Activated gamma-delta T cell treated with anti-CD3 and anti-CD28 coated beads, Interleukin-2, amount 50 U/mL, for 16 hours (primary cell): ENCODE measurements at regions not wholly inside any gene's neighbourhood (a gene's known extent, or its start where the extent isn't known, plus 50 kb on each side); places are given as distances from the start of the nearest gene placed in this dataset.
"Not testable (repeated sequence)": the region's sequence is repeated elsewhere in the genome, so short reads cannot be mapped to it uniquely, and the experiment has no call there.

Source experiments
- DNase-seq: peaks from one replicate; pipeline ENCODE4 v3.0.0-alpha.2; 2020; ENCODE audit warnings: low read depth

DNA sequence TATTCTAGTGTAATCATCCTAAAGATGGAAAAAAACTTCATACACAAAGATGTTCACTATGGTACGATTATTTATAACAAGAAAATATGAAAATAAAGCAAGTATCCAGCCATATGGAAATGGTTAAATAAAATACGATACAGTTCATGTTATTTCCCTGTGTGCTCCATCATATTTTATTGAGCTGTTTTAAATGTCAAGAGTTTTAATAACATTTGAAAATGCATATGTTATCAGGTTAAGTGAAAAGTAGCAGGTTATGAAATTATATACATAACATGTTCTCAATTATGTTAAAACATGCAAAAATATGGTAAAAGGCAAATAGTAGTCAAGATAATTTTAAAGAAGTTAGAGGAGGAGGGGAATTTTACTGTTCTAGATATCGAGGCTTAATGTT lies 192.0 kb downstream of the HNRNPD start:
- DNase-seq: no peak

GRCh38 chr4:82172186-82172585 lies 201.6 kb downstream of the HNRNPD start:
- DNase-seq: no peak

DNA sequence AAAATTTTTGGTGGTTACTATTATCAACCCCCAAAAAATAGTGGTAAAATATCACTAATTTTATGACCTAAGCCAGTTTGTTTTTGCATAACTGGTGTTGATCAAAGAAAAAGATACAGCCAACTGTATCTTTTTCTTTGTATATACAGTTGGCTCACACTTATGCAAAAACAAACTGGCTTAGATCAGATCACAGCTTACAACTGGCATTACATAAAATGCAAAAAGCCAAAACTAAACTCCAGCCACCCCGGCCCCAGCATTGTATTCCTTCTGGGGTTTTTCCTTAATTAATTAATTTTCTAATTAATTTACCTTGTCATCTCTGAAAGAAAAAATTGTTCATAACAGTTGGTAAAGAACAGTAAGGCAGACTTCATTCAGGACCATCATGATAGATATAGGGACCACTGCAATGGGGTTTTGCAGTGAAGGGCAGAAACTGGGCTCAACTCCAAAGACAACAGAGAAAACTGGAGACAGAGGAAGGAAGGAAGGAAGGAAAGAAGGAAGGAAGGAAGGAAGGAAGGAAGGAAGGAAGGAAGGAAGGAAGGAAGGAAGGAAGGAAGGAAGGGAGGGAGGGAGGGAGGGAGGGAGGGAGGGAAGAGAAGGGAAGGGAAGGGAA lies 202.1 kb downstream of the HNRNPD start:
- no peak for DNase-seq

DNA sequence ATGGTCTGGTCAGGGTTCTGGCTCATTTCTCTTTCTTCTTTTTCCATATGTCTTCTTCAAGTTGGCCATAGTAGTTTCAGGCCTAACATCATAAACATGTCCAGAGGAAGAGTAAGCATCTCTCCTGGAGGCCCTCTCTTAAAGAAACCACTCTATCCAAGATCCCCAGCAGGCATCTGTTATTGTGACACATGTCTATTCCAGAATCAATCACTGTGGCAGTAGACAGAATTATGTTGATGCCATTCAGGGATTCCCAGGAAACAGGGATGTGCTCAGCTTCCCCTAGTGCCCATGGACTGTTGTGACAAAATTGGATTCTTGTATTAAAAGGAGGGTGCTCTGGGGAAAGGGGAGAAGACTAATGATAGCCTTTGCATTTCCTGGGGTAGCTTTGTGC lies 224.0 kb downstream of the HNRNPD start:
- DNase-seq: no peak

GRCh38 chr4:82145850-82146249 lies 227.9 kb downstream of the HNRNPD start:
- no peak for DNase-seq

GRCh38 chr4:82140422-82140821 lies 233.4 kb downstream of the HNRNPD start:
- no peak for DNase-seq

DNA sequence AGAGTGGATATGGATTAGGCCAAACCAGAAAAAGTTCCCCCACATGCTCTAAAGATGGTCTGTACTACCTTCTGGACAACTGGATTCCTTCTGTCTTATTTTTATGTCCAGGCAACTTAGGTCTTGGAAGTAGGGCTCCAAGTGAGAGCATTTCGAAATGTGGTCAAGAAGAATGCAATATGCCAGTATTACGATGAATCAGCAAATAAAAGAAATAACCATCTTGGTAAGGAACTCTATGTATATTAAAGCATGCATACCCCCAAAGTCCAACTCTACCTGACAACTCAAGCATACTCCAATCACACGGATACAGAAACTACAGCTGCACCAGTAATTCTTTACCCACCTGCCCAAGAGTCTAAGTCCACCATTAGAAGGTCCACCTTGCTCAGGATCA lies 234.5 kb downstream of the HNRNPD start:
- DNase-seq: no peak

DNA sequence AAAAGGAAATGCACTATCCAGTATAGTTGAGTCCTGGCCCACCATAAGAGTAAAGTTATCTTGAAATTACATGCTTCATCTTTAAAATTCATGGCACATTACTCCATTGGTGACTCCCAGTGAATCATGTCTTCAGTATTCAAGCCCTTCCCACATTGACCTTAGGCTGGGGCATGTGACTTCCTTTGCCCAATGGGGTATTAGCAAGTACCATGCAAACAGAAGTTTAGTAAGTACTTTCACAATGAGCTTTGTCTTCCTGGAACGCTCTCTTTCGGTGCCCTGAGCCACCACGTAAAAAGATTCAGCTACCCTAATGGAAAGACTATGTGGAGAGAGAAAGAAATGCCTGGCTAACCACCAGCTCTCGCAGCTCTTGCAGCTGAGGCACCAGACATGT lies 235.4 kb downstream of the HNRNPD start:
- no peak for DNase-seq

DNA sequence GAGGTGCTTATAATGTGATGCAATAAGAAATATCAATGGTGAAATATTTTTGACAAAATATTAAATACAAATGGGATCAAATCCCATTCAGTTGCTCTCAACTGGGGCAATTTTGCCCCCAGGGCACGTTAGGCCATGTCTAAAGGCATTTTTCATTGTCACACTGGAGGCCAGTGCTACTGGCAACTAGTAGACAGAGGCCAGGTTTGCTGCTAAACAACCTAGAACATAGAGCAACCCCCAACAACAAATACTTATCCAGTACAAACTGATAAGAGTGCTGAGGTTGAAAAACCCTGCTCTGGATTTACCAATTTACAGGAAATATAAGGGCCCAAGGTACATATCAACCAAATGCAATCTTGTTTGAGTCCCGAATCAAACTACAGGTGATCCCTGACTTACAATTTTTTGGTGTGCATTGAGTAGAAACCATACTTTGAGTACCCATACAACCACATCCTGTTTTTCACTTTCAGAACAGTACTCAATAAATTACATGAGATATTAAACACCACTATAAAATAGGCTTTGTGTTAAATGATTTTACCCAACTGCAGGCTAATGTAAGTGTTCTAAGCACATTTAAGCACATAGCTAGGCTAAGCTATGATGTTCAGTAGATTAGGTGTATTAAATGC lies 237.5 kb downstream of the HNRNPD start:
- no peak for DNase-seq

DNA sequence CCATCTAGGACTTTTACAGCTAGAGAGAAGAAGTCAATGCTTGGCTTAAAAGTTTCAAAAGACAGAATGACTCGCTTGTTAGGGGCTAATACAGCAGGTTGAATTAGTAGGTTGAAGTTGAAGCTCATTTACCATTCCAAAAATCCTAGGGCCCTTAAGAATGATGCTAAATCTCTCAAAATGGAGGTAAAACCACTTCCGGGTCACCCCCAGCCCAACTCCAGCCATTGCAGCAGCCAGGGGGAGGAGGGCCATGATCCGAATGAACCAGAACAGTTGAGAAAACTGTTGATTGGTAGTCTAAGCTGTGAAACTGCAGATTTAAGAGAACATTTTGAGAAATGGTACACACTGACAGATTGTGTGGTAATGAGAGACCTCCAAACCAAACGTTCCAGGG lies 245.4 kb downstream of the HNRNPD start:
- DNase-seq: no peak

DNA sequence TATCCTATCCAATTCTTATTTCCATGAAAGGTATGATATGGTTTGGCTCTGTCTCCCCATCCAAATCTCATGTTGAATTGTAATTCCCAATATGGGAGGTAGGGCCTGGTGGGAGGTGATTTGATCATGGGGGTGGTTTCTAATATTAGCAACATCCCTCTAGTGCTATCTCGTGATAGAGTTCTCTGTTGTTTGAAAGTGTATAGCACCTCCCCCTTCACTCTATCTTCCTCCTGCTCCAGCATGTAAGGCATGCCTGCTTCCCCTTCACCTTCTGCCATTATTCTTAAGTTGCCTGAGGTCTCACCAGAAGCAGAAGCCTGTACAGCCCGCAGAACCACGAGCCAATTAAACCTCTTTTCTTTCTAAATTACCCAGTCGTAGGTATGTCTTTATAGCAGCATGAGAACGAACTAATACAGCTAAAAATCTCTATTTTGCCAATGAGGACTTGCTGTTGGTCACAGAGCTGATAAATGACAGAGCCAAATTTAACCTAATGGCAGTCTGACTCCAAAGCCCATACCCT lies 247.2 kb downstream of the HNRNPD start:
- no peak for DNase-seq

GRCh38 chr4:82125787-82126297 lies 247.9 kb downstream of the HNRNPD start:
- no peak for DNase-seq

GRCh38 chr4:82124932-82125786 lies 248.6 kb downstream of the HNRNPD start:
- DNase-seq: no peak

GRCh38 chr4:82124365-82124764 lies 249.4 kb downstream of the HNRNPD start:
- no peak for DNase-seq

DNA sequence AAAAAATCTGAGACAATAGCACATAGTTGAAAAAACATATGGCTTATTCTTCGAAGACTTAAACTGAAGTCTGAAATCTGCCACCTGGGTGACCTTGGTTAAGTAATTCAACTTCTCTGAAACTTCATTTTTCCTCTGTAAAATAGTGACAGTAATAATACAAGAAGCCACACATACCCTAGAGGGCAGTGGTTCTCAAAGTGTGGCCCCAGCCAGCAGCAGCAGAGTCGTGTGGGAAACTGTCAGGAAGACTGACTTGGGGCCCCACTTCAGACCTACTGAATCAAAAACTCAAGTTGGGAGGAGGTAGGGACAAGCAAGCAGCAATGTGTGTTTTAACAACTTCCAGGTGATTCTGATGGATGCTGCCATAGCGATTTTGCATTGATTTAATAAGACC lies 249.9 kb downstream of the HNRNPD start:
- no peak for DNase-seq

DNA sequence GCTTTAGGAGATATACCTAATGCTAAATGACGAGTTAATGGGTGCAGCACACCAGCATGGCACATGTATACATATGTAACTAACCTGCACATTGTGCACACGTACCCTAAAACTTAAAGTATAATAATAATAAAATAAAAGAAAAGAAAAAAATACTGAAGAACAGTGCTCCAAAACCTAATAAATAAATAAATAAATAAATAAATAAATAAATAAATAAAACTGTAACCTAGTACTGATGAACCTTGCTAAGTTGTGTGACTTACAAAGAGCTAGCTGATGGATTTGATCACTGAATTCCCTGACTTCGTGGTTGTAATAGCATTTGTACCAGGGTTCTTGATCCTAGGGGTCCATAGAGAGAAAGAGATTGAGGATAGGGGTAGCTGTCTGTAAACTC lies 258.6 kb downstream of the HNRNPD start:
- not testable (repeated sequence) for DNase-seq

DNA sequence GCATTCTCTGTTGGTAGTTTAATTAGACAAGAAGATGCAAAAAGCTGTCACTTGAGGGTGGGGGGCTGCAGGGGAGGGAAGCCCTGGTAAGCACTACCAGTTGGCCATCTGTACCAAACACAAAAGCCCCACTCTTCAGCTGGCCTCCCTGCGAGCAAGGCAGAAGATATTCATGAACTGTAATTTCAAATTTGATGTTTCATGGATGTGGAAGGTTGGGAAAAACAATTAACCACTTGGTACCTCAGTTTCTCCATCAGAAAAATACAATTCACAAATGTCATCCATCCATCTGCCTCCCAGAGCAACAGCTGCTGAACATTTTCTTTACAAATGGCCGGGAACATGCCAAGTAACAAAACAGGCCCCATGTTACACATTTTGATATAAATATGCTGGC lies 265.3 kb downstream of the HNRNPD start:
- no peak for DNase-seq

GRCh38 chr4:82104578-82104977 lies 269.2 kb downstream of the HNRNPD start:
- no peak for DNase-seq

GRCh38 chr4:82099928-82100579 lies 273.7 kb downstream of the HNRNPD start:
- no peak for DNase-seq

- no peak for DNase-seq
These were observed 276.3 kb downstream of the HNRNPD start for GRCh38 chr4:82097504-82097903.

GRCh38 chr4:82090717-82091116 lies 283.1 kb downstream of the HNRNPD start:
- no peak for DNase-seq

DNA sequence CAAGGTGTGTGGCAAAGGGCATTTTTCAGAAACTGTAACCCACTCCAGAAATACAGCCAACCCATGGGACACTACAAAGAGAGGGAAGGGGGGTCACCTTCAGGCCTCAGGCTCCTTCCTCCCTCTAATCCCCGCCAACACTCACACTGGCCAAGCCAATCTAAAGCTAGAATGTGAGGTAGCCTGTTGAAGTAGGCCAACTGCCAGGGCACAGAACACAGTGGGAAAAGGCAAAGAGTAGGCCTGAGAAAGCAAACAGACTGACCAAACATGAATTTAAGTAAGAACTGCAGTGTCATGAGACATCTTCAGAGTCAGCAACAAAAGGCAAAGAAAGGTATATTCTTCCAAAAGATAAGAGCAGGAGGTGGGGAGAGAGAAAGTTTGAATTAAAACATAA lies 289.0 kb downstream of the HNRNPD start:
- DNase-seq: no peak
